Transverse colon (tissue), 4 donors: ENCODE measurements at regions not wholly inside any gene's neighbourhood (a gene's known extent, or its start where the extent isn't known, plus 50 kb on each side); places are given as distances from the start of the nearest gene placed in this dataset.

ENCODE experiments used
- DNase-seq: peaks from one replicate; pipeline ENCODE4 v3.0.0-alpha.2; 2019
- H3K27ac ChIP-seq, 4 donors: fragments of 200-600 bp; sonication (generic); 2 replicates each; pipeline ENCODE4 v1.5.1; 2016 to 2018; ENCODE audit warnings: inconsistent platforms in 4 of 4
- H3K27me3 ChIP-seq: fragments of 200-600 bp; sonication (generic); 2 replicates; pipeline ENCODE4 v1.5.1; 2017; ENCODE audit warnings: inconsistent platforms
- H3K36me3 ChIP-seq, 4 donors: fragments of 200-600 bp; sonication (generic); 2 replicates each; pipeline ENCODE4 v1.5.1; 2017 to 2019; ENCODE audit warnings: inconsistent platforms in 4 of 4
- H3K4me1 ChIP-seq, 4 donors: fragments of 200-600 bp; sonication (generic); 2 replicates each; pipeline ENCODE4 v1.5.1; 2017 to 2020; ENCODE audit warnings: inconsistent platforms in 4 of 4
- H3K4me3 ChIP-seq, 4 donors: fragments of 200-600 bp; sonication (generic); 1 replicate in 1 of 4; 2 replicates in 3 of 4; pipeline versions ENCODE4 v1.5.1 to v1.6.1; 2017 to 2019; ENCODE audit warnings: inconsistent platforms in 4 of 4
- H3K9me3 ChIP-seq, 2 donors: fragments of 200-600 bp; sonication (generic); 2 replicates each; pipeline ENCODE4 v1.5.1; 2017 to 2019; ENCODE audit warnings: inconsistent platforms in 2 of 2
- CTCF ChIP-seq, 5 experiments: fragments of 200-600 bp in 3 of 5; fragments of 450-650 bp in 2 of 5; sonication (generic) in 3 of 5; IDR thresholded peaks; 1 replicate in 2 of 5; 2 replicates in 3 of 5; pipeline ENCODE4 v1.5.1; 2016 to 2017; ENCODE audit warnings: antibody characterized with exemption in 5 of 5, inconsistent platforms in 3 of 5, mild to moderate bottlenecking in 2 of 5, moderate library complexity in 1 of 5
- EP300 ChIP-seq: sonication (generic); formaldehyde crosslinking; IDR thresholded peaks from one replicate; pipeline ENCODE4 v1.6.1; 2017; ENCODE audit warnings: antibody characterized with exemption, low read depth
- POLR2A ChIP-seq: fragments of 450-650 bp; IDR thresholded peaks from one replicate; pipeline ENCODE4 v1.6.1; 2016; ENCODE audit warnings: antibody characterized with exemption, mild to moderate bottlenecking, moderate library complexity
- POLR2AphosphoS5 ChIP-seq, 3 donors: sonication (generic); formaldehyde crosslinking; IDR thresholded peaks; one replicate each; pipeline ENCODE4 v1.6.1; 2016; ENCODE audit warnings: antibody characterized with exemption in 3 of 3
- WGBS, 2 donors: methylation state at CpG; one replicate each; pipeline ENCODE4 v1.1.5; 2018; ENCODE audit warnings: low coverage in 1 of 2; 5-methylcytosine and 5-hydroxymethylcytosine counted together
- in situ Hi-C, 4 donors: fragments of 200-750 bp; cut with MboI; loops; one replicate each; pipeline versions ENCODE4 v1.15.0 to v1.15.1; 2017; ENCODE audit warnings: low sequenced_read_pairs in 3 of 4, low pct_ligation_motif_present in 1 of 4, low pct_unique_long_range_greater_than_20kb in 1 of 4
- intact Hi-C: fragments of 100-400 bp; cut with DNase I; formaldehyde crosslinking; loops from one replicate; pipeline ENCODE4 v1.15.1; 2023; ENCODE audit warnings: low total_unique reads

DNA sequence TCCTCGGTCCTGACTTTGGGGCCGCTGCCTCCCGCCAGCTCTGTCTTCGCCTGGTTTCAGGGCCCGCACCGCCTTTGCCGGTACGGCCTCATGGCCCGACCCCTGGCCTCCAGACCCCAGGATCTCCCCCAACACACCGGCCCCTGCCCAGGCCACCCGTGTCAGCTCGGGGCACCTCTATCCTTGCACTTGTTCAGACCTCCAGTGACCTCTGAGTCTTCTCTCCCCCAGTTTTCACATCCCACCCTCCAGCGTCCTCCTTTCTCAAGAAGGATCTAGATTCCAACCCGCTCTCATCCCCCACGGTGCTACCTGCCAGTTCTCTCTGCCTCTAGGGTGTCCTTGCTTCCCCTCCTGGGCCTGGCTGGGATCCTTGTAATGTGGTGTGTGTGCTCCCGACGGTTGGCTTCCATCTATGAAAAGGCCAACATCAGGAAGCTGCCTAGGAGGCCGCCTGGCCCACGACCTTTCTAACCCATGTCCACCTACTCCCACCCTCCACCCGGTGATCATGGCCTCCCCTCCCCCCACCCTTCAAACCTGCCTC is 61.1 kb downstream of the SPATA31C2 start:
- Histone ChIP-seq H3K4me1 (peaks cover 0 to 21% (median 10%) of the 10 kb centered on the region in 4 donors), H3K36me3 (no peaks in the 10 kb centered on the region), H3K27me3 (no peaks in the 10 kb centered on the region), H3K27ac (peak overlapping the region; percentile 89 to 92 (median 91)), H3K4me3 (peak overlapping the region in 3 of 4 donors; percentile 44 to 75 (median 49)), H3K9me3 (no peaks in the 10 kb centered on the region)
- intact Hi-C loops (no loop called here), in situ Hi-C loops (loop anchor here in 1 of 4 donors (25.0 kb wide), 2 partner anchors 510 to 935 kb away; no protein-coding TSS in a partner anchor)
- TF ChIP-seq POLR2A = no peak
- TF ChIP-seq POLR2AphosphoS5 (IDR thresholded peaks at IDR 0.05) = no peak
- TF ChIP-seq EP300 = no peak
- TF ChIP-seq CTCF (IDR thresholded peaks at IDR 0.05) = no peak
- WGBS, 2 donors = 37% methylated on average over 20 of the region's 20 CpGs; no CpG with 5 or more reads in 1 of the 2 donors
- no peak for DNase-seq

GRCh38 chr9:88076286-88077070 is 61.8 kb downstream of the SPATA31C2 start:
- no peaks in the 10 kb centered on the region for H3K36me3 ChIP-seq
- in situ Hi-C loops = loop anchor here in 1 of 4 donors (25.0 kb wide), 2 partner anchors 511 to 936 kb away; no protein-coding TSS in a partner anchor
- peak overlapping the region; percentile 89 to 92 (median 91) for H3K27ac ChIP-seq
- H3K4me3 ChIP-seq = peak overlapping the region; percentile 33 to 75 (median 46)
- WGBS, 2 donors = 2% methylated on average over 46 of the region's 57 CpGs; no CpG with 5 or more reads in 1 of the 2 donors
- no peaks in the 10 kb centered on the region for H3K27me3 ChIP-seq
- peak; percentile 91 for DNase-seq
- intact Hi-C loops = no loop called here
- peaks cover 0 to 21% (median 10%) of the 10 kb centered on the region in 4 donors for H3K4me1 ChIP-seq
- TF ChIP-seq POLR2AphosphoS5 (IDR thresholded peaks at IDR 0.05) = peak in 2 of 3 donors; percentile 64 to 71
- peak; percentile 62 for TF ChIP-seq POLR2A
- TF ChIP-seq CTCF (IDR thresholded peaks at IDR 0.05) = peak in 4 of 5 experiments; percentile 24 to 44 (median 32)
- TF ChIP-seq EP300 = no peak
- no peaks in the 10 kb centered on the region for H3K9me3 ChIP-seq

- intact Hi-C loops (no loop called here), in situ Hi-C loops (loop anchor here in 1 of 4 donors (25.0 kb wide), 2 partner anchors 511 to 936 kb away; no protein-coding TSS in a partner anchor)
- H3K9me3 ChIP-seq = no peaks in the 10 kb centered on the region
- no peak for TF ChIP-seq POLR2AphosphoS5 (IDR thresholded peaks at IDR 0.05)
- TF ChIP-seq POLR2A = no peak
- TF ChIP-seq CTCF (IDR thresholded peaks at IDR 0.05) = peak in 1 of 5 experiments; percentile 45
- WGBS, 2 donors = 0 to 14% methylated on average over 1 to 12 of the region's 12 CpGs
- H3K4me1 ChIP-seq = peaks cover 0 to 21% (median 10%) of the 10 kb centered on the region in 4 donors
- no peaks in the 10 kb centered on the region for H3K36me3 ChIP-seq
- DNase-seq = no peak
- peak overlapping the region; percentile 6 to 75 (median 46) for H3K4me3 ChIP-seq
- H3K27ac ChIP-seq = peak overlapping the region; percentile 89 to 92 (median 91)
- no peaks in the 10 kb centered on the region for H3K27me3 ChIP-seq
Measured at GRCh38 chr9:88075966-88076285, 62.3 kb downstream of the SPATA31C2 start.

GRCh38 chr9:88075506-88075905 is 62.8 kb downstream of the SPATA31C2 start:
- WGBS, 2 donors = 33 to 34% methylated on average over 3 of the region's 3 CpGs
- in situ Hi-C loops = loop anchor here in 1 of 4 donors (25.0 kb wide), 2 partner anchors 512 to 937 kb away; no protein-coding TSS in a partner anchor
- Histone ChIP-seq H3K9me3 (no peaks in the 10 kb centered on the region), H3K4me1 (peaks cover 0 to 21% (median 10%) of the 10 kb centered on the region in 4 donors), H3K4me3 (peak overlapping the region in 1 of 4 donors; percentile 75), H3K27ac (peak overlapping the region in 3 of 4 donors; percentile 91 to 92 (median 91)), H3K36me3 (no peaks in the 10 kb centered on the region), H3K27me3 (no peaks in the 10 kb centered on the region)
- no peak for DNase-seq
- intact Hi-C loops = no loop called here
- TF ChIP-seq CTCF (IDR thresholded peaks at IDR 0.05) = no peak
- no peak for TF ChIP-seq POLR2AphosphoS5 (IDR thresholded peaks at IDR 0.05)
- TF ChIP-seq EP300 = no peak
- no peak for TF ChIP-seq POLR2A
